Heart left ventricle (tissue), 16 donors: ENCODE measurements at regions not wholly inside any gene's neighbourhood (a gene's known extent, or its start where the extent isn't known, plus 50 kb on each side); places are given as distances from the start of the nearest gene placed in this dataset.

ENCODE experiments used
- ATAC-seq, 4 donors: fragments of 200-7000 bp; cut with Tn5 transposase; one replicate each; pipeline ENCODE4 v1.9.1; 2020 to 2022; ENCODE audit warnings: moderate library complexity in 4 of 4, mild to moderate bottlenecking in 3 of 4, moderate number of reproducible peaks in 1 of 4
- DNase-seq, 5 donors: peaks; one replicate each; pipeline ENCODE4 v3.0.0-alpha.2; 2020
- H3K27ac ChIP-seq, 12 donors: fragments of 200-600 bp; sonication (generic) in 4 of 12; one replicate each; pipeline versions ENCODE4 v1.5.0 to v1.8.0; 2016 to 2022; ENCODE audit warnings: mild to moderate bottlenecking in 2 of 12
- H3K27me3 ChIP-seq, 9 donors: fragments of 200-600 bp; sonication (generic) in 2 of 9; one replicate each; pipeline versions ENCODE4 v1.5.1 to v1.8.0; 2016 to 2022; ENCODE audit warnings: mild to moderate bottlenecking in 3 of 9
- H3K36me3 ChIP-seq, 9 donors: fragments of 200-600 bp; sonication (generic) in 2 of 9; one replicate each; pipeline versions ENCODE4 v1.5.0 to v1.8.0; 2018 to 2022; ENCODE audit warnings: mild to moderate bottlenecking in 2 of 9
- H3K4me1 ChIP-seq, 12 donors: fragments of 200-600 bp; sonication (generic) in 4 of 12; one replicate each; pipeline versions ENCODE4 v1.5.0 to v1.8.0; 2016 to 2022; ENCODE audit warnings: mild to moderate bottlenecking in 3 of 12
- H3K4me3 ChIP-seq, 12 donors: fragments of 200-600 bp; sonication (generic) in 4 of 12; one replicate each; pipeline versions ENCODE4 v1.5.0 to v1.8.0; 2017 to 2022; ENCODE audit warnings: mild to moderate bottlenecking in 9 of 12, moderate library complexity in 4 of 12
- H3K9me3 ChIP-seq, 12 donors: fragments of 200-600 bp; sonication (generic) in 4 of 12; one replicate each; pipeline versions ENCODE4 v1.5.0 to v1.8.0; 2016 to 2022; ENCODE audit warnings: mild to moderate bottlenecking in 1 of 12
- CTCF ChIP-seq, 12 donors: fragments of 200-600 bp; sonication (generic) in 4 of 12; IDR thresholded peaks; one replicate each; pipeline versions ENCODE4 v1.5.0 to v1.8.0; 2018 to 2022; ENCODE audit warnings: antibody characterized with exemption in 12 of 12, mild to moderate bottlenecking in 5 of 12
- POLR2A ChIP-seq, 2 donors: fragments of 450-650 bp; IDR thresholded peaks; one replicate each; pipeline ENCODE4 v1.6.1; 2017; ENCODE audit warnings: antibody characterized with exemption in 2 of 2, mild to moderate bottlenecking in 2 of 2, moderate library complexity in 2 of 2
- WGBS, 4 donors: extraction: QIAGEN DNeasy Blood & Tissue Kit in 2 of 4; methylation state at CpG; one replicate each; pipeline versions ENCODE4 v1.1.5 to v1.1.7; 2013 to 2018; 5-methylcytosine and 5-hydroxymethylcytosine counted together
- intact Hi-C, 10 donors: fragments of 100-400 bp; cut with DNase I; formaldehyde crosslinking; loops; one replicate each; pipeline versions ENCODE4 v1.11.1 to v1.14.2; 2022
- donor health status: ischemic (EF 13 %, LVEDD 7.1; RV severe dilation, severe dysfunction).
- donor health status: healthy with polysubstance abuse.
- donor health status: DM: no; HTN: yes; CAD: no.
- donor health status: DM: no; HTN: no; CAD: no.
- donor health status: ischemic (EF 25% LVEDD 6.9; RV normal size, moderate dysfunction).
- donor health status: ischemic (EF 25% LVEDD 5.7; RV mildly dilated, moderate dysfunction).
- donor health status: healthy.
- donor health status: DM: yes; HTN: yes; CAD: no.
- donor health status: ischemic (EF 35%, LVEDD 5.7; RV mildly dilated, moderate dysfunction).
- donor health status: nonischemic (EF 11% LVEDD 7.7; RV severe dilation, severe dysfunction).
- donor health status: DM: yes; HTN: yes; CAD: no.
- donor health status: PGD.
- donor health status: ischemic (EF 29% LVEDD 5.4; RV normal size, mild dysfunction).
- donor health status: nonischemic (EF 23%, LVEDD 6.1; RV moderate dilation, normal function).

- Histone ChIP-seq H3K36me3 (no peaks in the 10 kb centered on the region), H3K4me3 (no peak overlapping the region), H3K9me3 (no peaks in the 10 kb centered on the region), H3K27me3 (peaks cover 0 to 10% (median 0%) of the 10 kb centered on the region in 9 donors), H3K27ac (no peak overlapping the region), H3K4me1 (no peaks in the 10 kb centered on the region)
- ATAC-seq: no peak
- 53 to 73% (median 64%) methylated on average over 6 of the region's 6 CpGs for WGBS, 4 donors
- TF ChIP-seq CTCF (IDR thresholded peaks at IDR 0.05): no peak
- TF ChIP-seq POLR2A (IDR thresholded peaks at IDR 0.05): no peak
- no peak for DNase-seq
- intact Hi-C loops: no loop called here
These were observed 58.8 kb upstream of the NXPH2 start for GRCh38 chr2:138838851-138839620.

GRCh38 chr2:138831691-138832090, 51.5 kb upstream of the NXPH2 start:
- ATAC-seq (no peak), DNase-seq (no peak)
- H3K4me1 ChIP-seq: no peaks in the 10 kb centered on the region
- H3K27ac ChIP-seq: no peak overlapping the region
- no peaks in the 10 kb centered on the region for H3K9me3 ChIP-seq
- intact Hi-C loops: loop anchor here in 1 of 10 donors (5.0 kb wide), 1 partner anchor 924 kb away; no protein-coding TSS in a partner anchor
- H3K4me3 ChIP-seq: no peak overlapping the region
- no peaks in the 10 kb centered on the region for H3K27me3 ChIP-seq
- WGBS, 4 donors: 57 to 68% (median 58%) methylated on average over 1 of the region's 1 CpG
- TF ChIP-seq CTCF (IDR thresholded peaks at IDR 0.05) (no peak), POLR2A (IDR thresholded peaks at IDR 0.05) (no peak)
- no peaks in the 10 kb centered on the region for H3K36me3 ChIP-seq

- ATAC-seq: no peak
- DNase-seq: no peak
- Histone ChIP-seq H3K27ac (no peak overlapping the region), H3K9me3 (no peaks in the 10 kb centered on the region), H3K4me1 (no peaks in the 10 kb centered on the region), H3K27me3 (no peaks in the 10 kb centered on the region), H3K4me3 (no peak overlapping the region), H3K36me3 (no peaks in the 10 kb centered on the region)
- intact Hi-C loops: loop anchor here in 1 of 10 donors (5.0 kb wide), 1 partner anchor 924 kb away; no protein-coding TSS in a partner anchor
- TF ChIP-seq CTCF (IDR thresholded peaks at IDR 0.05) (no peak), POLR2A (IDR thresholded peaks at IDR 0.05) (no peak)
- 66 to 85% (median 75%) methylated on average over 2 of the region's 2 CpGs for WGBS, 4 donors
These were observed 51.0 kb upstream of the NXPH2 start for GRCh38 chr2:138831154-138831553.

DNA sequence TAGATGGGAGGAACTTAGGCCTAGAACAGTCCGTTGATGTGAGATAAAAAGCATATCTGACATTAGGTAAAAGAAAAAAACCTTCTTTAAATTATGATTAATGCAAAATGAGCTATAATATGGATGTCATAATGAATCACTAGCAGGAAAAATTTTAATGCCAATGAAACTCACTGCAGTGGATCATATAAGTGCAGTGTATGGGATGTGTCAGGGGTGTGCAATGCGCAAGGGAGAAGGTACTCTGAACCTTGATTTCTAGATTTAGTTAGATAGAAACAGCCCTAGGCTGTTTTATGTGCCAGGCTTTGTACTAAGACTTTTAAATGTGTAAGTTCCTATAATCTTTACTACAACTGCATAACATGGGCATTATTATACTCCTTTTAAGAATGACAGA, 50.4 kb upstream of the NXPH2 start:
- H3K27me3 ChIP-seq: no peaks in the 10 kb centered on the region
- H3K9me3 ChIP-seq: no peaks in the 10 kb centered on the region
- 68 to 81% (median 70%) methylated on average over 2 of the region's 2 CpGs for WGBS, 4 donors
- ATAC-seq (no peak), DNase-seq (no peak)
- intact Hi-C loops: loop anchor here in 1 of 10 donors (5.0 kb wide), 1 partner anchor 923 kb away; no protein-coding TSS in a partner anchor
- H3K36me3 ChIP-seq: no peaks in the 10 kb centered on the region
- no peaks in the 10 kb centered on the region for H3K4me1 ChIP-seq
- H3K4me3 ChIP-seq: no peak overlapping the region
- no peak overlapping the region for H3K27ac ChIP-seq
- TF ChIP-seq CTCF (IDR thresholded peaks at IDR 0.05): no peak
- no peak for TF ChIP-seq POLR2A (IDR thresholded peaks at IDR 0.05)
